PC-9 (cell line): ENCODE measurements at regions not wholly inside any gene's neighbourhood (a gene's known extent, or its start where the extent isn't known, plus 50 kb on each side); places are given as distances from the start of the nearest gene placed in this dataset.

Experiments used
- CTCF ChIP-seq: fragments of 200-600 bp; sonication (generic); conservative IDR thresholded peaks from 2 replicates; pipeline ENCODE4 v1.6.1; 2017; ENCODE audit warnings: mixed run types, antibody characterized with exemption, mild to moderate bottlenecking, moderate library complexity
- EZH2 ChIP-seq: fragments of 200-600 bp; sonication (generic); IDR thresholded peaks from 2 replicates; pipeline ENCODE4 v1.8.0; 2017; ENCODE audit warnings: antibody characterized with exemption, low read depth

GRCh38 chr11:69979632-69980031, 98.5 kb upstream of the ANO1 start:
- TF ChIP-seq CTCF (no peak), EZH2 (no peak)
